Right lobe of liver (tissue), 4 donors: ENCODE measurements at regions not wholly inside any gene's neighbourhood (a gene's known extent, or its start where the extent isn't known, plus 50 kb on each side); places are given as distances from the start of the nearest gene placed in this dataset.

Experiments
- CTCF ChIP-seq, 4 donors: fragments of 200-600 bp in 3 of 4; fragments of 450-650 bp in 1 of 4; IDR thresholded peaks; one replicate each; pipeline versions ENCODE4 v1.5.1 to v1.8.0; 2016 to 2022; ENCODE audit warnings: antibody characterized with exemption in 4 of 4, mild to moderate bottlenecking in 2 of 4
- POLR2A ChIP-seq: fragments of 450-650 bp; IDR thresholded peaks from one replicate; pipeline ENCODE4 v1.6.1; 2017; ENCODE audit warnings: antibody characterized with exemption, mild to moderate bottlenecking
- donor health status: DM: no; HTN: no; CAD: no.
- donor health status: DM: no; HTN: no; CAD: no.
- donor health status: DM: no; HTN: yes; CAD: no.

DNA sequence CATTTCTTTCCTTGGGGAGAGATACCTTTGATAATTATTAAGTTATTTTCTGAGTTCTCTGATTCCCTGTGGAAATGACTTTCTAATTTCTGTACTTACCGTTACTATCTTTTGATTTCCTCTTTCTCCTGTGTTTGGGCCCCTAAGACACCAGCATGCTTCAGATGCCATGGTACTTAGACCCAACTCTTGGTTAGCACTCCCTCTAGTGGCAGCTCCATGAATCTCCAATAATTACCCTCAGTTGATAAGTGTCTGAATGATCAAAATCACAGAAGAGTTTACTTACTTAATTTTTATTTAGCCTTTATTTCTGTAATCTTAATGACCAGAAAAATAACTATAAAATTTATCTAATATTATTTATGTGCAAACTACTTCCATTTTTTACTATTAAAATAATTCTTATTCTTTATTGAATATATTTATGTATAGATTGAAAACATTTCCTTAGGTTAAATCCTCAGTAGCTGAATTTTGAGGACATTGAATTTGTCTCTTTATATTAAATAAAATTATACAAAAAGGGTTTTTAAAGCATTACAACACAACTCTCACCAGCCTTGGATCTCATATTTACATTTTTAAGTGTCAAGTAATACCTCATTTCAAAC is 300.4 kb downstream of the KCNS3 start:
- TF ChIP-seq POLR2A: no peak
- TF ChIP-seq CTCF (IDR thresholded peaks at IDR 0.05): peak; percentile 66 to 87 (median 87)
